ENCODE measurements at regions not wholly inside any gene's neighbourhood (a gene's known extent, or its start where the extent isn't known, plus 50 kb on each side); places are given as distances from the start of the nearest gene placed in this dataset.

DNA sequence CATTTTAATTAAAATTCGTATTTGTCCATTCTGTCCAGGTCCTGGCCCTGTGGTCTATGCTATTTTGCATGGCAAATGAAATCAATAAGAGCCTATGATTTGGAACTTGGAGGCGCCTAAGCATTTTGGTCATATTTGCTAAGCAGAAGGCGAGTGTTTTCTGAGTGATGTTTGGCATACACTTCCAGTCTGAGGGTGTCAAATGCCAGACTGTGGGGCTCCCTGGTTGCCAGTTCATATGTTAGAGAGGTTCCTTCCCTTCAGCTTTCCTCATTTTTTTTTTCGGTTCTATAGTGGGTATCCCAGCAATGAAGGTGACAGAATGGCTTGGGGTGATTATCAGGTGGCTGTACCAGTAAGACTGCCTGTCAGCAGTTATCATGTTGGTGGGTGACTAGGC lies 1007.8 kb upstream of the WWC1 start:
- TF ChIP-seq TEAD2 (CRISPR knock-in tag; IDR thresholded peaks at IDR 0.05) (no peak), ZKSCAN1 (IDR thresholded peaks at IDR 0.05; ENCODE audit: low read length) (no peak), SATB2 (CRISPR knock-in tag; IDR thresholded peaks at IDR 0.05) (no peak), SIN3A (IDR thresholded peaks at IDR 0.05; ENCODE audit: borderline replicate concordance, low read depth, low read length) (no peak), KAT2B (IDR thresholded peaks at IDR 0.05; ENCODE audit: borderline replicate concordance, low read depth, low read length) (no peak)
- TF ChIP-seq, protein P1, sequence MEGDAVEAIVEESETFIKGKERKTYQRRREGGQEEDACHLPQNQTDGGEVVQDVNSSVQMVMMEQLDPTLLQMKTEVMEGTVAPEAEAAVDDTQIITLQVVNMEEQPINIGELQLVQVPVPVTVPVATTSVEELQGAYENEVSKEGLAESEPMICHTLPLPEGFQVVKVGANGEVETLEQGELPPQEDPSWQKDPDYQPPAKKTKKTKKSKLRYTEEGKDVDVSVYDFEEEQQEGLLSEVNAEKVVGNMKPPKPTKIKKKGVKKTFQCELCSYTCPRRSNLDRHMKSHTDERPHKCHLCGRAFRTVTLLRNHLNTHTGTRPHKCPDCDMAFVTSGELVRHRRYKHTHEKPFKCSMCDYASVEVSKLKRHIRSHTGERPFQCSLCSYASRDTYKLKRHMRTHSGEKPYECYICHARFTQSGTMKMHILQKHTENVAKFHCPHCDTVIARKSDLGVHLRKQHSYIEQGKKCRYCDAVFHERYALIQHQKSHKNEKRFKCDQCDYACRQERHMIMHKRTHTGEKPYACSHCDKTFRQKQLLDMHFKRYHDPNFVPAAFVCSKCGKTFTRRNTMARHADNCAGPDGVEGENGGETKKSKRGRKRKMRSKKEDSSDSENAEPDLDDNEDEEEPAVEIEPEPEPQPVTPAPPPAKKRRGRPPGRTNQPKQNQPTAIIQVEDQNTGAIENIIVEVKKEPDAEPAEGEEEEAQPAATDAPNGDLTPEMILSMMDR (CRISPR knock-in tag; IDR thresholded peaks at IDR 0.05) = no peak
